Ectodermal cell (in vitro differentiated cells): ENCODE measurements at regions not wholly inside any gene's neighbourhood (a gene's known extent, or its start where the extent isn't known, plus 50 kb on each side); places are given as distances from the start of the nearest gene placed in this dataset.

Source experiments
- H3K27ac ChIP-seq: 2 replicates; pipeline ENCODE4 v1.7.0; 2013; ENCODE audit warnings: mild to moderate bottlenecking, low read depth, low read length; ENCODE audit not compliant: insufficient read depth, poor library complexity, severe bottlenecking
- H3K27me3 ChIP-seq: 2 replicates; pipeline ENCODE4 v1.7.0; 2013; ENCODE audit warnings: mild to moderate bottlenecking, low read length; ENCODE audit not compliant: insufficient read depth, control insufficient read depth, poor library complexity, severe bottlenecking
- H3K36me3 ChIP-seq: one replicate; pipeline ENCODE4 v1.7.0; 2013; ENCODE audit warnings: low read length; ENCODE audit not compliant: control insufficient read depth, insufficient read depth
- H3K4me1 ChIP-seq: one replicate; pipeline ENCODE4 v1.7.0; 2013; ENCODE audit warnings: low read length; ENCODE audit not compliant: control insufficient read depth, insufficient read depth
- H3K4me3 ChIP-seq: 2 replicates; pipeline ENCODE4 v1.7.0; 2013; ENCODE audit warnings: low read depth, low read length, control low read depth; ENCODE audit not compliant: insufficient read depth
- H3K9me3 ChIP-seq: 2 replicates; pipeline ENCODE4 v1.7.0; 2013; ENCODE audit warnings: mild to moderate bottlenecking, low read length, moderate library complexity; ENCODE audit not compliant: control insufficient read depth
- WGBS, 2 experiments: methylation state at CpG; one replicate each; pipeline ENCODE4 v1.1.7; 2013; ENCODE audit warnings: missing lambda C conversion rate in 2 of 2; 5-methylcytosine and 5-hydroxymethylcytosine counted together

- 88% methylated on average over 13 of the region's 13 CpGs for WGBS, 2 experiments
- Histone ChIP-seq H3K9me3 (no peaks in the 10 kb centered on the region), H3K36me3 (no peaks in the 10 kb centered on the region), H3K27me3 (no peaks in the 10 kb centered on the region), H3K4me1 (peaks cover 10% of the 10 kb centered on the region), H3K27ac (no peak overlapping the region), H3K4me3 (no peak overlapping the region)
These were observed 253.1 kb upstream of the IRF2BP2 start for GRCh38 chr1:234862944-234863515.

GRCh38 chr1:234862360-234862943 is 252.5 kb upstream of the IRF2BP2 start:
- H3K9me3 ChIP-seq: no peaks in the 10 kb centered on the region
- peaks cover 10% of the 10 kb centered on the region for H3K4me1 ChIP-seq
- no peaks in the 10 kb centered on the region for H3K27me3 ChIP-seq
- no peak overlapping the region for H3K4me3 ChIP-seq
- 83 to 86% methylated on average over 7 of the region's 7 CpGs for WGBS, 2 experiments
- H3K27ac ChIP-seq: no peak overlapping the region
- no peaks in the 10 kb centered on the region for H3K36me3 ChIP-seq

GRCh38 chr1:234861761-234862160 is 251.8 kb upstream of the IRF2BP2 start:
- Histone ChIP-seq H3K27ac (no peak overlapping the region), H3K4me3 (no peak overlapping the region), H3K4me1 (peaks cover 10% of the 10 kb centered on the region), H3K27me3 (no peaks in the 10 kb centered on the region), H3K36me3 (no peaks in the 10 kb centered on the region), H3K9me3 (no peaks in the 10 kb centered on the region)
- WGBS, 2 experiments: 91 to 92% methylated on average over 3 of the region's 4 CpGs

- Histone ChIP-seq H3K9me3 (no peaks in the 10 kb centered on the region), H3K4me3 (no peak overlapping the region), H3K4me1 (peaks cover 10% of the 10 kb centered on the region), H3K27me3 (no peaks in the 10 kb centered on the region), H3K27ac (no peak overlapping the region), H3K36me3 (no peaks in the 10 kb centered on the region)
- 93 to 95% methylated on average over 2 of the region's 2 CpGs for WGBS, 2 experiments
These were observed 251.1 kb upstream of the IRF2BP2 start for GRCh38 chr1:234861024-234861620.

GRCh38 chr1:234858722-234859121 is 248.7 kb upstream of the IRF2BP2 start:
- Histone ChIP-seq H3K9me3 (no peaks in the 10 kb centered on the region), H3K27ac (no peak overlapping the region), H3K27me3 (no peaks in the 10 kb centered on the region), H3K4me3 (no peak overlapping the region), H3K4me1 (peaks cover 10% of the 10 kb centered on the region), H3K36me3 (no peaks in the 10 kb centered on the region)

- Histone ChIP-seq H3K36me3 (no peaks in the 10 kb centered on the region), H3K27ac (no peak overlapping the region), H3K4me3 (no peak overlapping the region), H3K9me3 (no peaks in the 10 kb centered on the region), H3K27me3 (no peaks in the 10 kb centered on the region), H3K4me1 (no peaks in the 10 kb centered on the region)
- 95 to 98% methylated on average over 3 of the region's 3 CpGs for WGBS, 2 experiments
These were observed 246.9 kb upstream of the IRF2BP2 start for GRCh38 chr1:234856845-234857245.

GRCh38 chr1:234855851-234856250 is 245.9 kb upstream of the IRF2BP2 start:
- no peaks in the 10 kb centered on the region for H3K36me3 ChIP-seq
- no peak overlapping the region for H3K27ac ChIP-seq
- WGBS, 2 experiments: 95 to 100% methylated on average over 1 to 2 of the region's 3 CpGs
- H3K4me1 ChIP-seq: no peaks in the 10 kb centered on the region
- H3K9me3 ChIP-seq: no peaks in the 10 kb centered on the region
- no peaks in the 10 kb centered on the region for H3K27me3 ChIP-seq
- no peak overlapping the region for H3K4me3 ChIP-seq

GRCh38 chr1:234854645-234855039 is 244.7 kb upstream of the IRF2BP2 start:
- no peaks in the 10 kb centered on the region for H3K9me3 ChIP-seq
- H3K4me1 ChIP-seq: no peaks in the 10 kb centered on the region
- no peak overlapping the region for H3K4me3 ChIP-seq
- H3K27me3 ChIP-seq: no peaks in the 10 kb centered on the region
- 87 to 88% methylated on average over 1 of the region's 1 CpG for WGBS, 2 experiments
- H3K27ac ChIP-seq: no peak overlapping the region
- no peaks in the 10 kb centered on the region for H3K36me3 ChIP-seq

GRCh38 chr1:234853906-234854644 is 244.1 kb upstream of the IRF2BP2 start:
- H3K4me1 ChIP-seq: no peaks in the 10 kb centered on the region
- no peaks in the 10 kb centered on the region for H3K9me3 ChIP-seq

GRCh38 chr1:234852659-234853058 is 242.7 kb upstream of the IRF2BP2 start:
- Histone ChIP-seq H3K9me3 (no peaks in the 10 kb centered on the region), H3K27me3 (no peaks in the 10 kb centered on the region), H3K27ac (no peak overlapping the region), H3K4me3 (no peak overlapping the region), H3K4me1 (no peaks in the 10 kb centered on the region), H3K36me3 (no peaks in the 10 kb centered on the region)
- WGBS, 2 experiments: 100% methylated on average over 3 of the region's 3 CpGs; no CpG with 5 or more reads in 1 of the 2 experiments

More at GRCh38 chr1:234853906-234854644, 244.1 kb upstream of the IRF2BP2 start:
- WGBS, 2 experiments: 95 to 97% methylated on average over 6 of the region's 6 CpGs
- Histone ChIP-seq H3K4me3 (no peak overlapping the region), H3K27me3 (no peaks in the 10 kb centered on the region), H3K36me3 (no peaks in the 10 kb centered on the region), H3K27ac (no peak overlapping the region)
